ENCODE measurements at regions not wholly inside any gene's neighbourhood (a gene's known extent, or its start where the extent isn't known, plus 50 kb on each side); places are given as distances from the start of the nearest gene placed in this dataset.
"Not testable (repeated sequence)": the region's sequence is repeated elsewhere in the genome, so short reads cannot be mapped to it uniquely, and the experiment has no call there.

DNA sequence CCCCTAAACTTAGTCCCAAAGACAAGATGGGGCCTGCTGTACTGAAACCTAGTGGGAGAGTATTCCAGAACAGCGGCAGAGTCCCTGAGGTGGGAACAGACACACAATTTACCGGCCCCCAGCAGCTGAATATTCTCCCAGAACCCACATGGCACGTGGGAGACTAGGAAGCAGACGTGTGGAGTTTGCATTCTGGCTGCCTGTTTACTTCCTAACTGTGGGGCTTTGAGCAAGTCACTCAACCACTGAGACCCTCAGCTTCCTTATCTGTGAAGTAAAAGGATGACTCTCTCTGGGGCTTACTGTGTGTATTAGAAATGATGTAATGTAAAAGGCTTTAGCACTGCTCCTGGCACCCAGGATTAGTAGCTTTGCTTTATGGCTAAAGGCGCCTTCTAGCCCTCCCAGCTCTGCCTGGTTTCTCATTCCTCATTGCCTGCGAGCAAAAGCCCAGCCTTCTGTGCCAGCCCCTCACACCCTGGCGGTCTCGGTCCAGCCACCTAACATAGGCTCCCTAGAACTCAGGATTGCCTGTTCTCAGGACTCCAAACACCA, 353.1 kb downstream of the CDC5L start:
- no peak for DNase-seq (ENCODE audit: low read depth)
- no peak for TF ChIP-seq MYC (IDR thresholded peaks at IDR 0.05; ENCODE audit: low read depth, low read length)
- TF ChIP-seq, protein P1, sequence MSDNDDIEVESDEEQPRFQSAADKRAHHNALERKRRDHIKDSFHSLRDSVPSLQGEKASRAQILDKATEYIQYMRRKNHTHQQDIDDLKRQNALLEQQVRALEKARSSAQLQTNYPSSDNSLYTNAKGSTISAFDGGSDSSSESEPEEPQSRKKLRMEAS (IDR thresholded peaks at IDR 0.05; ENCODE audit: low read depth, low read length): no peak
- TF ChIP-seq POLR2A (IDR thresholded peaks at IDR 0.05; ENCODE audit: extremely low read depth, insufficient read length): no peak
- no peak for TF ChIP-seq CTCF (IDR thresholded peaks at IDR 0.05; ENCODE audit: low read depth, low read length)
- no peak overlapping the region for H3K4me3 ChIP-seq (ENCODE audit: low read depth, low read length)

GRCh38 chr6:44742201-44742600, 354.7 kb downstream of the CDC5L start:
- DNase-seq (ENCODE audit: low read depth): no peak
- no peak for TF ChIP-seq POLR2A (IDR thresholded peaks at IDR 0.05; ENCODE audit: extremely low read depth, insufficient read length)
- no peak for TF ChIP-seq MYC (IDR thresholded peaks at IDR 0.05; ENCODE audit: low read depth, low read length)
- H3K4me3 ChIP-seq (ENCODE audit: low read depth, low read length): no peak overlapping the region

GRCh38 chr6:44742828-44743372, 355.4 kb downstream of the CDC5L start:
- DNase-seq (ENCODE audit: low read depth): no peak
- H3K4me3 ChIP-seq (ENCODE audit: low read depth, low read length): no peak overlapping the region
- TF ChIP-seq, protein P1 (IDR thresholded peaks at IDR 0.05; ENCODE audit: low read depth, low read length): no peak
- no peak for TF ChIP-seq POLR2A (IDR thresholded peaks at IDR 0.05; ENCODE audit: extremely low read depth, insufficient read length)
- no peak for TF ChIP-seq MYC (IDR thresholded peaks at IDR 0.05; ENCODE audit: low read depth, low read length)
- no peak for TF ChIP-seq CTCF (IDR thresholded peaks at IDR 0.05; ENCODE audit: low read depth, low read length)

DNA sequence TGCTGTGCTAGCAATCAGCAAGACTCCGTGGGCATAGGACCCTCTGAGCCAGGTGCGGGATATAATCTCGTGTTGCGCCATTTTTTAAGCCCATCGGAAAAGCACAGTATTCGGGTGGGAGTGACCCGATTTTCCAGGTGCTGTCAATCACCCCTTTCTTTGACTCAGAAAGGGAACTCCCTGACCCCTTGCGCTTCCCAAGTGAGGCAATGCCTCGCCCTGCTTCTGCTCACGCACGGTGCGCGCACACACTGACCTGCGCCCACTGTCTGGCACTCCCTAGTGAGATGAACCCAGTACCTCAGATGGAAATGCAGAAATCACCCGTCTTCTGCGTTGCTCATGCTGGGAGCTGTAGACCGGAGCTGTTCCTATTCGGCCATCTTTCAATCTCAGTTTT, 372.6 kb downstream of the CDC5L start:
- not testable (repeated sequence) for DNase-seq (ENCODE audit: low read depth)

DNA sequence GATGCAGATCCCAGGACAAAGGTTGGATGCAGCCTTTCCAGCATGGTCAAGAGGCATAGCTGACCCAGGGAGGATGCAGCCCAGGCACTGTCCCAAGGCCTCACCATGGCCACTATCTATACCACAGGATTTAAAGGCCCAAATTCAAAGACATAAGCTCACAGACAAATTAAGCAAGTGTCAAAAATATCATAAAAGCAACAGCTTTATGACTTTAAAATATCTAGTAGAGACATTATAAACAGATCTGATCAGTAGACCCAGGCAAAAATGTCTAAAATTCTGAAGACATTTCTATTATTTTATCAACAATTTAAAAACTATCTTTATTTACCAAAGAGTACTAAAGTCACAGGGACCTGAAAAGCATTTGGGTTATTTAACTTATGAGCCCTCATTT, 373.5 kb downstream of the CDC5L start:
- TF ChIP-seq CTCF (IDR thresholded peaks at IDR 0.05; ENCODE audit: low read depth, low read length): no peak
- TF ChIP-seq POLR2A (IDR thresholded peaks at IDR 0.05; ENCODE audit: extremely low read depth, insufficient read length): no peak
- TF ChIP-seq, protein P1 (IDR thresholded peaks at IDR 0.05; ENCODE audit: low read depth, low read length): no peak
- H3K4me3 ChIP-seq (ENCODE audit: low read depth, low read length): no peak overlapping the region
- DNase-seq (ENCODE audit: low read depth): no peak

More for the DNA sequence above, 372.6 kb downstream of the CDC5L start:
- not testable (repeated sequence) for H3K4me3 ChIP-seq (ENCODE audit: low read depth, low read length)

- no peak for DNase-seq (ENCODE audit: low read depth)
- no peak overlapping the region for H3K4me3 ChIP-seq (ENCODE audit: low read depth, low read length)
- TF ChIP-seq, protein P1 (IDR thresholded peaks at IDR 0.05; ENCODE audit: low read depth, low read length): no peak
- no peak for TF ChIP-seq MYC (IDR thresholded peaks at IDR 0.05; ENCODE audit: low read depth, low read length)
- TF ChIP-seq POLR2A (IDR thresholded peaks at IDR 0.05; ENCODE audit: extremely low read depth, insufficient read length): no peak
- TF ChIP-seq CTCF (IDR thresholded peaks at IDR 0.05; ENCODE audit: low read depth, low read length): no peak
Observed at GRCh38 chr6:44762496-44762895, 375.0 kb downstream of the CDC5L start.
